Stimulated activated CD4-positive, alpha-beta T cell treated with anti-CD3 and anti-CD28 coated beads, Interleukin-12 subunit alpha, Interleukin-12 subunit beta, amount 100 ng/mL, for 48 hours (primary cell): ENCODE measurements at regions not wholly inside any gene's neighbourhood (a gene's known extent, or its start where the extent isn't known, plus 50 kb on each side); places are given as distances from the start of the nearest gene placed in this dataset.

Experiments
- DNase-seq, 3 donors: peaks; one replicate each; pipeline ENCODE4 v3.0.0-alpha.2; 2020; ENCODE audit warnings: low read depth in 2 of 3, low spot score in 1 of 3

DNA sequence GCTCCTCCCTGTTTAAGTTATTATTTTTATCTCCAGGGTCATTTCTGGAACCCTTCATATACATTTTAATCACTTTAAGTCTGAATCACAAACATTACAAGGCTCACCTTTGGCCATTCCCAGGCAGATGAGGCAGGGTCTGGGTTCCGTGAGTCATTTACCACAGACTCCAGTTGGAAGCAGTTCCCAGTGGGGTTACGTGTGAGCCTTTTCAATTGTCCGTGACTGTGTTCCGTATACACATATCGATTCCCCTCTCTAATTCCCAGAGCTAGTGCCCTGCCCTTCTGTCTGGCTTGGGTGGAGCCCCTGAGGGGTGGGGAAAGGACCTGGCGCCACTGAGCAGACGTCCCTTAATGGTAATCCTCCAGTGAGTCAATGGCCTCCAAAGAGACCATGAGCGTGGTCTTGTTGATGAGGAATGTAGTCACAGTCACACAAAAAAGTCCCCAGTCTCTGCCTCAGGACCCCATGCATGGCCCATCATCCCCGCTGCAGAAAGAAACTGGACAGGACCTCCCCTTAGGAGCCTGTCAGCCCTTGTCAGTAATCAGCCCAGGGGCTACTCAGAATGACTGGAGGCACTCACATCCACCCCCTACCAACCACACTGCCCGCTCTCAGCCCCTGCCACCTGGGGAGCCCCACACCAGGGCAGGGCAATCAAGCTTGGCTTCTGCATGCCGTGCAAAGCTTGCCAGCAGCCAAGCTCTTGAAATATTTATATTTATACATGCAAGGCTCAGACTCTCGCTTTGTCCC, 144.4 kb downstream of the ZIC5 start:
- DNase-seq: no peak

DNA sequence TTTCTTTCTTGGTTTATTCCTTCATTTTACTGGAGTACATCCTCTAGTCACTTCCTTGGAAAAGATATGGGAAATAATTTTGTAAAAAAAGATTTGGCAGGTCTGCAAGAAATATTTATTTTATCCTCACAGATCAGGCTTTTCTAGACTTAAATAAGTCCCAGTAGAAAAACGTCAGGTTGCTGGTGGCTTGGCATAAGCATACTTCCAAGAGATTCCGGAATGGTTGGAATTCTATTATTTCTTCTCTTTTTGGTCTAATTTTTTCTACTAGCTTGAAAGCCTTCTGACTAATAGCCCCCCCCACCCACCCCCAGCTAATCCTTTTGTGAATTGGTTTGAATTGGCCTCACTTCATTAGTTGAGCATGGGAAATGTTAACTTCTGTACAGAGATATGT, 147.6 kb downstream of the ZIC5 start:
- no peak for DNase-seq

DNA sequence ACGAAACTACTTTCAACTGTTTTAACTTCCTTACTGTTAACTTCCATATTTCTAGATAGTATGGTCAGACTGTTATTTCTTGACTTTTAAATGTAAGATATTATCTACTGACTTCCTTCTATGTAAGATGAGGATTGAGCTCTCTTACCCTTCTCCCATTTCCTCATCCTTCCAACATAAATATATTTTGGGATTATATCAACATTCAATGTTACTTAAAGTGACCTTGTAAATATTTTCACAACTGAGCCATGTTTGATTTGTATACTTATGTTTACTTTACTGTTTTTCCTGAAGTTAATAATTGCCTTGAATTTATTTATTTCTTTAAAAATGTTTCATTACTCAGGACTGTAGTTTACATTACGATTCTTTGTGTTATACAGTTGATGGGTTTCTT, 148.7 kb downstream of the ZIC5 start:
- DNase-seq: no peak

DNA sequence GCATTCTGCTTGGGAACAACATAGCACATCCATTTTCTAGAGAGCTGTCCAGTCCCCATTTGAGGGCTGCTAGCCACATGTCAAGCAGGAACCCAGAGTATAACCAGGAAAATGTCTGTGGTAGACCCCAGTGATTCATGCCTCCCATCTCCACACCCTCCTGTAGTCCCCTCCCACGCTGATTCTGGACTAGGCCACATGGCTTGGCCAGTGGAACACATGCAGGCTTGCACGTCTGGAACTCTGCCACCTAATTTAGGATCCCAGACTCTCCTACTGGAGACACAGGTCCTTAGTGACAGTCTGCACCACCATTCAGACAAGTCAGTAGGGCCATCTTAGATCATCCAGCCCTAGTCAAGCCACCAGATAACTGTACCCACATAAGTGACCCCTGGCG, 149.8 kb downstream of the ZIC5 start:
- DNase-seq: no peak

DNA sequence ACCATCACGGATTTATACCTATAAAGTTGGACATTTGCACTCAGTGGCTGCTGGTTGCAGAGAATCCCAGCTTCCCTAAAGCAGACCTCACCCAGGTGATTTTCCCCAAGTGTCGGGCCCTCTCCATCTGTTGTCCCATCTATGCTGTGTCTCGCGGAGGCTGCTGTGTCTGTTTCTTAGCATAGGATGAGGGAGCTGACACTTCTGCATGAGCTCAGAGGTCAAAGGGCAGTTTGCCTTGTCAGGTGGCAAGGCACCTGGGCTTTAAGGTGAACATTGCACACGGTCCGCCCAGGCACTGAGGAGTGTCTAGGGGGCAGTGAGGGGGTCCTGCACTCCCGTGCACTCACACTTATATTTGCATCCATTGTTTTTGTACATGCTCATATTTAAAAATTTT, 151.6 kb downstream of the ZIC5 start:
- no peak for DNase-seq

DNA sequence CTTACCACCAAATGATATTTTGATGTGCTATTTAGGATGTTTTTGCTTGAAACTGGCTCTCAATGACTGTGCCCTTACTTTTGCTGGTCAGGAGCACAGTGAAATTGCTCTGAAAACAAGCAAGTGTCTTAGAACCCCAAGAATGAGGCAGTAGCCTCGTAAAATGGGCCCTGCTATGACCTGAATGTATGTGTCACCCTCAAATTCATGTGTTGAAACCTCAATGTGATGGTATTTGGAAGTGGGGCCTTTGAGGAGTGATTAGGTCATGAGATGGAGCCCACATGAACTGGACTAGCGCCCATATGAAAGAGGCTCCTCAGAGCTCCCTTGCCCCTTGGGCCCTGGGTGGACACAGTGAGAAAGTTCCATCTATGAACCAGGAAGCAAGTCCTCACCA, 155.2 kb downstream of the ZIC5 start:
- DNase-seq: no peak

DNA sequence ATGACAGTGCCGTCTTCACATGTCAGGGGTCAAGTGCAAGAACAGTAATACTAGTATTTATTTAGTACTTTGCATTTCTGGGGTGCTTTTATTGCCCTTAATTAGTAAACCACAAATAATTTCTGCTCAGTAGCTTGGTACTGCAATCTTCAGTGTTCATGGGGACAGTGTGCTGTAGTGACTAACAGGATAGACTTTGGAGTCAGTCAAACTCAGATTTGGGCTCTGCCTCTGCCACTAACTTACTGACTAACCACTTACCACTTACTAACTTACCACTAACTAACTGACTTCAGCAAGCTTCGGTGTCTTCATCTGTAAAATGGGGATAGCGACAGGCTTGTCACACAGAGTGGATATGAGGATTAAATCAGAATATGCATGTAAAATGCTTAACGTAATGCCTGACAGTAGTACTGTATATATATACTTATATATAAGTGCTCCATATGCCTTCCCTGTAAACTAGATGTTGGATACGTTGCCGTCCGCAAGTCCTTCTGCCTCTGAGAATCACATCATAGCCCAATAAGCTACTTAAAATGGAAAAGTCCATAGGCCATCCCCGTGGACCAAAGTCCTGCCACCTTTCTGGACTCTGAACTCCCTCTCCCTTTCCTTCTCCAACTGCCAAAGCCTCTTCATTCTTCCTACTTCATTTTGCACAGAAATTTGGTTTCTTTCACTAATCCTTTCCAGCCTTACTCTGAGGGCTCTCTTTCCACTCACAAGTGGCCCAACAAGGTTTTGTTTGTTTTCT, 158.1 kb downstream of the ZIC5 start:
- DNase-seq: no peak

DNA sequence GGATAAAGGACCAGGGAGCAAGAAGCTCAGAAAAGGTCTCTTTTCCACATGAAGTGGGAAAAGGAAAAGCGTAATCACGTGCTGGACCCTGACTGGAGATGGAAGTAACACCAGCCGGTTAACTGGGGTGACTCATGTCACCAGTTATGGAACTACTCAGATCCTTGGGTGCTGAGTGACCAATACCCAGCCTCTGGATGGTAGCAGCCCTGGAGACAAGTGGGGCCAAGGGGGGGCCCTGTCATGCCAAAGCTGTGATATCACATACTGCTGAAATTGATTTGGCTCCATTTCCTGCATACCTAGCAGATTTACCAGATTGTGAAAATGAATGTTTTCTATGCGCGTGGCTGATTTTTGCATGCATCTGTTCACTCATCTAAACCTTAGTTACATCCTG, 158.9 kb downstream of the ZIC5 start:
- no peak for DNase-seq

DNA sequence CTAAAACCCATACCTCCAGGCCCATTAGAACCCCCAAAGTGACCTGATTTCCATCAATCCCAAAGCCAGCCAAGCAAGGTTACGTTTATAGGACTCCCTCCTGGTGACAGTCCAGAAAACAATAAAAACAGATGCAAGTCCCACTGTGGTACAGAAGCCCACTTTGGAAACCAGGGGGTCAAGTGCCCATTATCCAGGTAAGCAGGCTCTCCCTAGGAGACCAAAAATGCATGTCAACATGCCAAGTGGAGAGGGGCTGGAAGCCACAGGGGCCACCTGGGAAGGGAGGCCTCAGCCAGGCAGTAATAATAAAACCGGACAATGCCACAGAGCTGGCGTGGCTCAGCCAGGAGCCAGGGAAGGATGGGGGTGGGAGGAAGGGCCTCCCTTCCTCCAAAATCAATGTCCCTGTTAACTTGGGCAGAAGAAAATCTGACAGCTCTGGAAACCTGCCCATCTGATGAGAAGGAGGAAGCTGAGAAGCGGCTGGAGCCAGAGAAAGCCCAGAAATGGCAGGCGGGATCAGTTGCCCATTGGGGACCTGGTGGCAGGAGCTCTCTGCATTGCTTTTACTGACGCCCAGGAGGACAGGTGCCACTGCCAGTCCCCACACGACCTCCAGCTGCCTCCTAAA, 160.4 kb downstream of the ZIC5 start:
- no peak for DNase-seq

DNA sequence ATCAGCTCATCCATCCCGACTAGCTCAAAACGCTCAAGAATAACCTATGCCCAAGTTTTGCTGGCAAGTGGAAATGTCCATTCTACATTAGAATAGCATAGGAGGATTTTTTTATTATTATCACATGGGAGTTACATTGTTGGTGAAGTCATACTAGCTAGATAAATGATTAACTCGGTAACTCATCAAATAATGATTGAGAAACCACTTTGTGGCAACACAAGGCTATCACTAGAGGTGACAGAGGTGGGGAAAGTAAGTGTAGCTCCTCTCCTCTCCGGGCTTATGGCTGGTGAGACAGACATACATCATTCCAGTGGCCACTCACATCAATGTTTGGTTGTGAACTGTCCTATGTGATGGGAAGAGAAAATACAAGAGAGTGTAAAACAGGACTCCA, 161.6 kb downstream of the ZIC5 start:
- DNase-seq: no peak

DNA sequence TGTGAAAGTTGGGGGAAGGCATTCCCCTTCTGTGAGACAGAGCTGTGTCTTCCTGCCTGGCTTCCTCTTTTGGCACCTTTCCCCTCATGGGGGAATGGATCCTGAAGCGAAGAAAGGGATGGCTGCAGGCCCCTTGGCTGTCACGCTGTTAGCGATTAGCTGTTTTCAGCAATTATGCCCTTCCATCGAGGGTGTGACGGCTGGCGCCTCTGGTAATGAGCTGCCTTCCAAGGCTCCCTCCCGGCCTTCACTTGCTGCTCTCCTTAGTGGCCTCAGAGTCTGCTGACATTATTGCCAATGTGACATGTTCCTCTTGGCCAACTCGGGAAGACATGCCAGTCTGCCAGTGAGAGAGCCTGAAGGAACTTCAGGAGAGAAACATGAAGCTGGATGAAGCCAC, 162.1 kb downstream of the ZIC5 start:
- DNase-seq: no peak

DNA sequence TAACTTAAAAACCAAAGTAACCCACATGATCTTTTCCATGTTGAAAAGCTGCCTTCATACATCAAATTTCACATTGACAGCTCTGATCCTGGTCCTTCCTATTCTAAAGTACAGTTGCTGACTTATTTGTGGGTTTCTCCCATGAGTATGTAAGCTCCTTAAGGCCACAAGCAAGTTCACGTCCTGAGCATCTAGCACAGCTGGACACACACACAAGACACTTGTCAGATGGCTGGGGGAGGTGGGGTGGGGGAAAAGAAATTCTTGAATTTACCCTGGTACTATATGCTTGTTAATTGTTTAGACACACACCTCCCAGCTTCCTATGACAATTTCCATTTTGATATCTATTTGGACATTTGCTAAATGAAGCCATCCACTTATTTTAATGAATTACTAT, 162.8 kb downstream of the ZIC5 start:
- no peak for DNase-seq

DNA sequence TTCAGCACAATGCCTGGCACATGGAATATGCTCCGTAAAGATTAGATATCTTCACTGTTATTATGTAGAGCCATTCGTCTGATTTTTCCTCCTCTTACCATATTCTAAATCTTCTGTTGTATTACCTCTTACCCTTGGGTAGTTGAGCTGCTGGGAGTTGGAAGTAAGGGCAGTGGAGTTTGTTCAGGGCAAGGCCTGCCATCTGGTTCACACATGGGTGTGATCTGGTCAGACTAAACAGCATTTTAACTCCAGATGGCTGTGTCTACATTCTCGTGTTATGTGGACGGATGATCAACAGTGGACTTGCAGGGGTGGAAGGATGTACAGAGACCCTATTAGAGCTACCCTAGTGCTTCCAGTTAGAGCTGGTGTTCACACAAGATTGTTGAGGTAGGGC, 164.9 kb downstream of the ZIC5 start:
- DNase-seq: no peak

DNA sequence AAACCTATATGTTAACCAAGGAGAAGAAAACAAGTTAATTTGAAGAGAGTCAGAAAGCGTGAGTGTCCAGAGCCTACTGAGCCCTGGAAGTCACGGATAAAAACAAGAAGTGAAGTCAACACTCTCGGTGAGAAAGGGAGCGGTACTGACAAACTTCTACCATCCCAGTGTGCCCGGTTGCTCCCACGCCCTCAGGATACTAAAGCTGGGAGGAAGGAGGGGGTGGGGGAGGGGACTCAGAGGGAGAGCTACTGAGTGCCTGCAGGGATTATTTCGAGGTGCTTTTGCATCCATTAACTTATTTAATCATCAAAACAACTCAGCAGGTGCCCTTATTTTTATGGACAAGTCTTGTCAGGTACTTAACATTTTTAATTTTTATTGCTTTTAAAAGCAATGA, 166.2 kb downstream of the ZIC5 start:
- DNase-seq: no peak

DNA sequence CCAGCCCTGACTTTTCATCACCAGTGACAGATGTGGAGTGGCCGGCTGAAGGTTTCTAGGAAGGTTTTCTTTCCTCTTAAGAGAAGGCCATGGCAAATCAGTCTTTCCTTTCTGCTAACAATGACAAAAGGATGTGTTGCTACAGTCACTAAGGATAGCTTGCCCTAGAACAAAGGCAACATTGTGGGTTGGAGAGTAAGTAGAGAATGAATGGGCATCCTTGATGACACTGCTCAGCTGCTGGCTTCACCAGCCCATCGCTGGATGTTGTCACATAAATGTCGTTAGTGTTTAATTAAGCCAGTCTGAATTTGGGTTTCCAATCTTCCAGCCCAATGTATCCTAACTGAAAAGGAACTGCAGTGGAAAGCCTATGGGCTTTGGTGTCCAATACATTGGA, 168.4 kb downstream of the ZIC5 start:
- DNase-seq: no peak

DNA sequence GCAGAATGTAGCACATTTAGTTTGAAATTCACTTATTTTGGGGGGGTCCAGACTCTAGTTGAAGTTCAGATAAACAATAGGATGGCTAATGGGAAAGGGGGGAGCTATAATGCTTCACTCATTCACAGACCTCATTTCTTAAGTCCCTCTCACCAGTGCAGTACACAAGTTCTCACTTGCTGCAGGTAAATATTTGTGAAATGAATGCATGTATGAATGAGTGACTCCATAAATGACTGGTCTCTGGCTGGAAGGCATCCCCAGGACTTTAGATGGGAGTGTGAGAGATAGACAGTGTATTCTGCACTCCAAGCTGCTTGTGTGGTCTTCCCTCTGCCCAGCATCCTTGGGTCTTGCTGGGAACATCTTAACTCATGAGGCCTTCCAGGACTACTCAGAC, 169.2 kb downstream of the ZIC5 start:
- DNase-seq: no peak

DNA sequence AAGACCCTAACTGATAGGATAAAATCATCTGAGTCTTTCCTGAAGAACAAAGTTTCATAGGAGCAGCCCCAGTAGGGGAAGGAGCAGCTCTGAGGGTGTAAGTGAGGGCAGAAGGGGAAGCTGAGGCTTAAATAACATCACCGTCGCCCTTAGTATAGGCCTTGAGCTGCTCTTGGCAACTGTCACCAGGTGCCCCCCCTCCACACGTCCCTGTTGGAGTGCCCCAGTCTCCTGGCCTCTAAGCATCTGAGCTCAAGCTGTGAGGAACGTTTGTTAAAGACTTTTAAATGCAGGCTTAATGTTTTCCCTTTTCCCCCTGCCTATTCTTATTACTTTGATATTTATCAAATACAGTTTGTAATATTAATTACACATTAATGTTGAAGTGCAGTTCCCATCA, 170.6 kb downstream of the ZIC5 start:
- no peak for DNase-seq

DNA sequence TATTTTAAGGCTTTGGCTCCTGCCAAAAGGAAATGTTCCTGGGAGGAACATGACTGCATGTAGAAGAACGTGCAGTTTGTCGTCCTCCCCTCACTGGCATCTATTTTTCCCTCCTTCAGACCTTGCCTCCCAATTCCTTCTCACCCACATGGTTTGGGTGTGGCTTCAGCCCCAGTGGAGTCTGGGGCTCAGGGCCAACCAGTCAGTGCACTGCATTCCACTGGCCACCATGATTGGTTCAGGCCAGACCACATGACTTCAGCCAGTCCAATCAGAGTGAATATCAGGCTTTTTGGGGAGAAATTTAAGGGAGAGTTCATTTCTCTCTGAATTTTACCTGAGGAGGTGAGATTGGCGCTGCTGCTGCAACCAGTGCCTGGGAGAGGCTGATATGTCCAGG, 171.6 kb downstream of the ZIC5 start:
- DNase-seq: no peak

DNA sequence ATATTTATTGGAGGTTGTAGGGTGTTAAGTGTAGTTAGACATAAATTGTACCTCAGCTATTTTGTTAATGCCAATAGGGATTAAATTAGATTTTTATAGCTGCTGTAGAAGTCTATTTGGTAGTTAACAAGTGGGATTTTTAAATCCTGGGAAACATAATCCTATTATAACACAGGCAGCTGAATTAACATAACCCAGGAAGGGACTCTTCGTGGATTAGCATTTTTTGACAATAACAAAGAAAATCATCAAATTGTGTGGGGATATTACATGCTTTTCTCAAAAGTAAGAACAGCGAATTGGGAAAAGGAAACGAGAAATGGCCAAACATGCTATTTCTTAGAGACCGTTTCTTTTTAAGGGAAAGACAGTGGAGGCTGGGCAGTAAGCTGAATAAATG, 172.8 kb downstream of the ZIC5 start:
- no peak for DNase-seq

DNA sequence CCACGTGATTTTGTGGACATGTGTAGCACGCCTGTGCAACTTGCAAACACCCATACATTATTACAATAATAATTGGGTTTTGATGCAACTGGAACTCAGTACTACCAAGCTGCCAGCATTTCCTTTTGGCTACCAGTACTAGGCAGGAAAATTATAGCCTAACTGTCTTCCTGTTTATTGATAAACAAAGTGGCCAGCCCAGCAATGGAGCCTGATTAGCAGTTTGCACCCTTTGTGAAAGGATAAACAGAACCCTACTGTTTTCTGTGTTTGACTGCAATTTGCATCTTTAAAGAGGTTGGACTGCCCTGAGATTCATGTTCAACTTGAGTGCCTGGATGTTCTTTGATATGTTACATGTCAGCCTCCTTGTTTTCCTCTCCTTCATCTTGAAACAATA, 173.9 kb downstream of the ZIC5 start:
- DNase-seq: no peak

DNA sequence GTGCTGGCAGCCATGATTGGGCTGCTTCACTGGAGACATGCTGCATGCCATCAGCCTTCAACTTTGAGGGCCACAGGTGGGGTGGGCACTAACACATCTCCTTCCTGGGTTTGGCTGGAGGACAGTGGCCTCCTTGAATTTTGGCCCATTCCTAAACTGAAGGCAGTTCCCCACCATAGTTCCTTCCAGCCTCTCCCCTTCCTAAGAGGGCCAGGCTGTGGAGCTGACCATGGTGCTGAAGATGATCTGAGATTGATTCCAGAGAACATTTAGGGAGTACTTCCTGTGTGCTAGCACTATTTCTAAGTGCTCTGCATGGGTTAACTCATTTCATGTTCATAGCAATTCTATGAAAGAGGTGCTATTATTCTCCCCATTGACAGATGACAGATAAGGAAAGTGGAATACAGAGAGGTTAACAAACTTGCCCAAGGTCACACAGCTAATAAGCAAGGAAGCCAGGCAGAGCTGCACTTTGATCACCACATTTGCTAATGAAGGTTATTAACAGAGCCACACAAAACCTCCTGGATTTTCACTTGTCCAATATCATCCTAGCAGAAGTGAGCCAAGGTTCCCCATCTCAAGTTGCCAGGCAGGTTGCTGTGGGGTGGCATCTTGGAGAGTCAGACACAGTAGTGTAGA, 175.3 kb downstream of the ZIC5 start:
- DNase-seq: peak in 1 of 3 donors; percentile 24
